ENCODE measurements at regions not wholly inside any gene's neighbourhood (a gene's known extent, or its start where the extent isn't known, plus 50 kb on each side); places are given as distances from the start of the nearest gene placed in this dataset.

GRCh38 chr10:10942441-10942840 is 75.2 kb upstream of the CELF2 start:
- Histone ChIP-seq H3K9me3 (no peaks in the 10 kb centered on the region), H3K36me3 (no peaks in the 10 kb centered on the region), H3K27ac (no peak overlapping the region), H3K4me3 (no peak overlapping the region), H3K4me1 (peaks cover 6% of the 10 kb centered on the region), H3K27me3 (no peaks in the 10 kb centered on the region)
- DNase-seq (no peak), ATAC-seq (no peak)
- TF ChIP-seq CTCF (IDR thresholded peaks at IDR 0.05) = no peak
- intact Hi-C loops (cut with DNase I) = no loop called here

GRCh38 chr10:10946081-10946480 is 71.6 kb upstream of the CELF2 start:
- no peak for DNase-seq
- no peaks in the 10 kb centered on the region for H3K9me3 ChIP-seq
- no peaks in the 10 kb centered on the region for H3K36me3 ChIP-seq
- intact Hi-C loops (cut with DNase I) = no loop called here
- no peaks in the 10 kb centered on the region for H3K27me3 ChIP-seq
- H3K4me1 ChIP-seq = peaks cover 4% of the 10 kb centered on the region
- H3K27ac ChIP-seq = no peak overlapping the region
- no peak for TF ChIP-seq CTCF (IDR thresholded peaks at IDR 0.05)
- ATAC-seq = no peak
- H3K4me3 ChIP-seq = no peak overlapping the region

- Histone ChIP-seq H3K9me3 (no peaks in the 10 kb centered on the region), H3K4me1 (no peaks in the 10 kb centered on the region), H3K27me3 (no peaks in the 10 kb centered on the region), H3K36me3 (no peaks in the 10 kb centered on the region), H3K27ac (no peak overlapping the region), H3K4me3 (no peak overlapping the region)
- DNase-seq = no peak
- intact Hi-C loops (cut with DNase I) = no loop called here
- no peak for ATAC-seq
- TF ChIP-seq CTCF (IDR thresholded peaks at IDR 0.05) = no peak
These were observed 70.9 kb upstream of the CELF2 start for GRCh38 chr10:10946801-10947200.

- no peak for TF ChIP-seq CTCF (IDR thresholded peaks at IDR 0.05)
- H3K9me3 ChIP-seq = no peaks in the 10 kb centered on the region
- no peaks in the 10 kb centered on the region for H3K27me3 ChIP-seq
- no peaks in the 10 kb centered on the region for H3K36me3 ChIP-seq
- no peak overlapping the region for H3K27ac ChIP-seq
- DNase-seq = no peak
- ATAC-seq = no peak
- H3K4me3 ChIP-seq = no peak overlapping the region
- no peaks in the 10 kb centered on the region for H3K4me1 ChIP-seq
- intact Hi-C loops (cut with DNase I) = no loop called here
These were observed 66.0 kb upstream of the CELF2 start for GRCh38 chr10:10951675-10952074.

- no peak overlapping the region for H3K4me3 ChIP-seq
- intact Hi-C loops (cut with DNase I) = no loop called here
- H3K4me1 ChIP-seq = no peaks in the 10 kb centered on the region
- no peaks in the 10 kb centered on the region for H3K36me3 ChIP-seq
- no peak for ATAC-seq
- no peaks in the 10 kb centered on the region for H3K9me3 ChIP-seq
- DNase-seq = no peak
- no peaks in the 10 kb centered on the region for H3K27me3 ChIP-seq
- no peak overlapping the region for H3K27ac ChIP-seq
- TF ChIP-seq CTCF (IDR thresholded peaks at IDR 0.05) = no peak
These were observed 64.9 kb upstream of the CELF2 start for GRCh38 chr10:10952800-10953199.
